Prostate gland (tissue), 2 donors: ENCODE measurements at regions not wholly inside any gene's neighbourhood (a gene's known extent, or its start where the extent isn't known, plus 50 kb on each side); places are given as distances from the start of the nearest gene placed in this dataset.

Experiments used
- DNase-seq: peaks from one replicate; pipeline ENCODE4 v3.0.0-alpha.2; 2019; ENCODE audit warnings: low spot score
- H3K27ac ChIP-seq, 2 donors: fragments of 200-600 bp; sonication (generic); 2 replicates each; pipeline ENCODE4 v1.5.1; 2017 to 2019
- H3K27me3 ChIP-seq: fragments of 200-600 bp; sonication (generic); replicated peaks from 2 replicates; pipeline ENCODE4 v1.5.1; 2019; ENCODE audit not compliant: insufficient read depth
- H3K36me3 ChIP-seq, 2 donors: fragments of 200-600 bp; sonication (generic); 1 replicate in 1 of 2; 2 replicates in 1 of 2; pipeline versions ENCODE4 v1.5.1 to v1.8.1; 2017 to 2019
- H3K4me1 ChIP-seq: fragments of 200-600 bp; sonication (generic); replicated peaks from 2 replicates; pipeline ENCODE4 v1.5.1; 2019
- H3K4me3 ChIP-seq, 2 donors: fragments of 200-600 bp; sonication (generic); 2 replicates each; pipeline ENCODE4 v1.5.1; 2017 to 2019
- H3K9me3 ChIP-seq: fragments of 200-600 bp; sonication (generic); 2 replicates; pipeline ENCODE4 v1.5.1; 2017
- CTCF ChIP-seq, 4 experiments: fragments of 200-600 bp in 2 of 4; fragments of 450-650 bp in 2 of 4; sonication (generic) in 2 of 4; IDR thresholded peaks; 1 replicate in 3 of 4; 2 replicates in 1 of 4; pipeline ENCODE4 v1.5.1; 2016 to 2019; ENCODE audit warnings: antibody characterized with exemption in 4 of 4, mild to moderate bottlenecking in 2 of 4, moderate library complexity in 2 of 4
- POLR2A ChIP-seq: fragments of 450-650 bp; IDR thresholded peaks from one replicate; pipeline ENCODE4 v1.6.1; 2016; ENCODE audit warnings: antibody characterized with exemption, mild to moderate bottlenecking
- POLR2AphosphoS5 ChIP-seq: sonication (generic); formaldehyde crosslinking; IDR thresholded peaks from one replicate; pipeline ENCODE4 v1.6.1; 2017; ENCODE audit warnings: antibody characterized with exemption
- WGBS: methylation state at CpG from one replicate; pipeline ENCODE4 v1.1.5; 2018; 5-methylcytosine and 5-hydroxymethylcytosine counted together
- intact Hi-C: fragments of 100-400 bp; cut with DNase I; formaldehyde crosslinking; loops from one replicate; pipeline ENCODE4 v1.14.2; 2022

- intact Hi-C loops: no loop called here
- no peak for TF ChIP-seq CTCF (IDR thresholded peaks at IDR 0.05)
- no peak for TF ChIP-seq POLR2A
- TF ChIP-seq POLR2AphosphoS5: no peak
- Histone ChIP-seq H3K4me1 (no peaks in the 10 kb centered on the region), H3K27ac (no peak overlapping the region), H3K9me3 (no peaks in the 10 kb centered on the region), H3K4me3 (no peak overlapping the region), H3K36me3 (no peaks in the 10 kb centered on the region), H3K27me3 (no peaks in the 10 kb centered on the region)
- WGBS: 77% methylated on average over 3 of the region's 3 CpGs
- no peak for DNase-seq
These were observed 830.2 kb upstream of the SOX11 start for GRCh38 chr2:4862031-4862430.

GRCh38 chr2:4866198-4866597 is 826.0 kb upstream of the SOX11 start:
- no peak overlapping the region for H3K4me3 ChIP-seq
- WGBS: 89% methylated on average over 4 of the region's 4 CpGs
- no peaks in the 10 kb centered on the region for H3K4me1 ChIP-seq

GRCh38 chr2:4868466-4868865 is 823.7 kb upstream of the SOX11 start:
- Histone ChIP-seq H3K36me3 (no peaks in the 10 kb centered on the region), H3K27me3 (no peaks in the 10 kb centered on the region), H3K4me1 (no peaks in the 10 kb centered on the region), H3K27ac (no peak overlapping the region), H3K9me3 (no peaks in the 10 kb centered on the region), H3K4me3 (no peak overlapping the region)
- DNase-seq: no peak
- no peak for TF ChIP-seq POLR2A
- TF ChIP-seq POLR2AphosphoS5: no peak
- TF ChIP-seq CTCF (IDR thresholded peaks at IDR 0.05): no peak
- WGBS: 88% methylated on average over 1 of the region's 1 CpG
- intact Hi-C loops: no loop called here

More at GRCh38 chr2:4866198-4866597, 826.0 kb upstream of the SOX11 start:
- no peak overlapping the region for H3K27ac ChIP-seq
- no peaks in the 10 kb centered on the region for H3K27me3 ChIP-seq
- H3K36me3 ChIP-seq: no peaks in the 10 kb centered on the region
- intact Hi-C loops: no loop called here
- H3K9me3 ChIP-seq: no peaks in the 10 kb centered on the region
- TF ChIP-seq POLR2AphosphoS5 (no peak), CTCF (IDR thresholded peaks at IDR 0.05) (no peak), POLR2A (no peak)
- no peak for DNase-seq

- Histone ChIP-seq H3K4me1 (no peaks in the 10 kb centered on the region), H3K27ac (no peak overlapping the region), H3K9me3 (no peaks in the 10 kb centered on the region), H3K27me3 (no peaks in the 10 kb centered on the region), H3K36me3 (no peaks in the 10 kb centered on the region), H3K4me3 (no peak overlapping the region)
- TF ChIP-seq POLR2AphosphoS5: no peak
- no peak for TF ChIP-seq POLR2A
- TF ChIP-seq CTCF (IDR thresholded peaks at IDR 0.05): no peak
- 88% methylated on average over 8 of the region's 8 CpGs for WGBS
- DNase-seq: no peak
- intact Hi-C loops: no loop called here
These were observed 823.0 kb upstream of the SOX11 start for GRCh38 chr2:4869154-4869553.

GRCh38 chr2:4873364-4873763 is 818.8 kb upstream of the SOX11 start:
- 85% methylated on average over 6 of the region's 6 CpGs for WGBS
- Histone ChIP-seq H3K36me3 (no peaks in the 10 kb centered on the region), H3K27ac (no peak overlapping the region), H3K27me3 (no peaks in the 10 kb centered on the region), H3K9me3 (no peaks in the 10 kb centered on the region), H3K4me1 (no peaks in the 10 kb centered on the region), H3K4me3 (no peak overlapping the region)
- TF ChIP-seq POLR2AphosphoS5: no peak
- no peak for TF ChIP-seq POLR2A
- TF ChIP-seq CTCF (IDR thresholded peaks at IDR 0.05): no peak
- intact Hi-C loops: no loop called here
- no peak for DNase-seq
